CD4-positive, alpha-beta T cell treated with Interleukin-15 for 1 hour (primary cell): ENCODE measurements at regions not wholly inside any gene's neighbourhood (a gene's known extent, or its start where the extent isn't known, plus 50 kb on each side); places are given as distances from the start of the nearest gene placed in this dataset.

Source experiments
- DNase-seq: peaks from one replicate; pipeline ENCODE4 v3.0.0-alpha.2; 2020

GRCh38 chr5:96091874-96092273, 130.2 kb upstream of the ELL2 start:
- no peak for DNase-seq

GRCh38 chr5:96090215-96090614, 128.6 kb upstream of the ELL2 start:
- no peak for DNase-seq

- DNase-seq = no peak
Observed at GRCh38 chr5:96088706-96089498, 127.3 kb upstream of the ELL2 start.

GRCh38 chr5:96087939-96088338, 126.3 kb upstream of the ELL2 start:
- no peak for DNase-seq

GRCh38 chr5:96084874-96085506, 123.3 kb upstream of the ELL2 start:
- no peak for DNase-seq

- DNase-seq = no peak
Observed at GRCh38 chr5:96083361-96083881, 121.8 kb upstream of the ELL2 start.

GRCh38 chr5:96081276-96081858, 119.7 kb upstream of the ELL2 start:
- no peak for DNase-seq

- no peak for DNase-seq
Observed at GRCh38 chr5:96080557-96080956, 118.9 kb upstream of the ELL2 start.

- no peak for DNase-seq
Observed at GRCh38 chr5:96079962-96080361, 118.3 kb upstream of the ELL2 start.

- DNase-seq = no peak
Observed at GRCh38 chr5:96079075-96079474, 117.4 kb upstream of the ELL2 start.

- DNase-seq = no peak
Observed at GRCh38 chr5:96076451-96076850, 114.8 kb upstream of the ELL2 start.

GRCh38 chr5:96075579-96076289, 114.1 kb upstream of the ELL2 start:
- no peak for DNase-seq

GRCh38 chr5:96074870-96075269, 113.2 kb upstream of the ELL2 start:
- no peak for DNase-seq

GRCh38 chr5:96074460-96074859, 112.8 kb upstream of the ELL2 start:
- no peak for DNase-seq

- DNase-seq = no peak
Observed at GRCh38 chr5:96072791-96073165, 111.1 kb upstream of the ELL2 start.

GRCh38 chr5:96072138-96072790, 110.6 kb upstream of the ELL2 start:
- DNase-seq = no peak

GRCh38 chr5:96070622-96071225, 109.1 kb upstream of the ELL2 start:
- no peak for DNase-seq

GRCh38 chr5:96067894-96068614, 106.4 kb upstream of the ELL2 start:
- no peak for DNase-seq

- no peak for DNase-seq
Observed at GRCh38 chr5:96067251-96067650, 105.6 kb upstream of the ELL2 start.

- DNase-seq = no peak
Observed at GRCh38 chr5:96066386-96066719, 104.7 kb upstream of the ELL2 start.

- no peak for DNase-seq
Observed at GRCh38 chr5:96065685-96066385, 104.2 kb upstream of the ELL2 start.
